Brain microvascular endothelial cell (primary cell): ENCODE measurements at regions not wholly inside any gene's neighbourhood (a gene's known extent, or its start where the extent isn't known, plus 50 kb on each side); places are given as distances from the start of the nearest gene placed in this dataset.

Experiments
- DNase-seq: peaks from one replicate; pipeline ENCODE4 v3.0.0-alpha.2; 2020
- H3K27ac ChIP-seq: fragments of 250-450 bp; sonication (Bioruptor Pico); 2 replicates; pipeline ENCODE4 v1.5.1; 2020; ENCODE audit warnings: mild to moderate bottlenecking, moderate library complexity
- H3K27me3 ChIP-seq: fragments of 250-450 bp; sonication (Bioruptor Pico); replicated peaks from 2 replicates; pipeline ENCODE4 v1.5.1; 2020; ENCODE audit warnings: mild to moderate bottlenecking
- H3K36me3 ChIP-seq: fragments of 250-450 bp; sonication (Bioruptor Pico); replicated peaks from 2 replicates; pipeline ENCODE4 v1.5.1; 2020; ENCODE audit warnings: mild to moderate bottlenecking
- H3K4me3 ChIP-seq: 2 replicates; pipeline ENCODE4 v1.5.1; 2011; ENCODE audit warnings: low read depth, mild to moderate bottlenecking, control low read depth, low read length, moderate library complexity
- CTCF ChIP-seq: IDR thresholded peaks from 2 replicates; pipeline ENCODE4 v1.5.1; 2011; ENCODE audit warnings: low read depth, mild to moderate bottlenecking, moderate library complexity, low read length, control low read depth, inconsistent platforms; ENCODE audit errors: missing control alignments
- in situ Hi-C: cut with HindIII; loops from 2 replicates; pipeline ENCODE4 v1.10.0; 2017; ENCODE audit warnings: low sequenced_read_pairs, low pct_ligation_motif_present

- Histone ChIP-seq H3K4me3 (no peak overlapping the region), H3K36me3 (no peaks in the 10 kb centered on the region), H3K27me3 (no peaks in the 10 kb centered on the region), H3K27ac (no peak overlapping the region)
- peak; percentile 45 for DNase-seq
- no peak for TF ChIP-seq CTCF
- in situ Hi-C loops = no loop called here
These were observed 144.6 kb upstream of the MMADHC start for GRCh38 chr2:149732001-149732685.

- in situ Hi-C loops = no loop called here
- Histone ChIP-seq H3K36me3 (no peaks in the 10 kb centered on the region), H3K27me3 (no peaks in the 10 kb centered on the region), H3K27ac (no peak overlapping the region), H3K4me3 (no peak overlapping the region)
- no peak for TF ChIP-seq CTCF
- DNase-seq = no peak
These were observed 143.5 kb upstream of the MMADHC start for GRCh38 chr2:149731079-149731478.

- H3K27ac ChIP-seq = no peak overlapping the region
- no peaks in the 10 kb centered on the region for H3K27me3 ChIP-seq
- no peak for DNase-seq
- TF ChIP-seq CTCF = no peak
- H3K4me3 ChIP-seq = no peak overlapping the region
- no peaks in the 10 kb centered on the region for H3K36me3 ChIP-seq
- in situ Hi-C loops = no loop called here
These were observed 142.0 kb upstream of the MMADHC start for GRCh38 chr2:149729586-149729985.

GRCh38 chr2:149727927-149728326, 140.4 kb upstream of the MMADHC start:
- in situ Hi-C loops = no loop called here
- no peak for DNase-seq
- no peaks in the 10 kb centered on the region for H3K27me3 ChIP-seq
- TF ChIP-seq CTCF = no peak
- H3K27ac ChIP-seq = no peak overlapping the region
- H3K36me3 ChIP-seq = no peaks in the 10 kb centered on the region
- no peak overlapping the region for H3K4me3 ChIP-seq

GRCh38 chr2:149725234-149725633, 137.7 kb upstream of the MMADHC start:
- H3K4me3 ChIP-seq = no peak overlapping the region
- H3K27ac ChIP-seq = no peak overlapping the region
- TF ChIP-seq CTCF = no peak
- H3K27me3 ChIP-seq = no peaks in the 10 kb centered on the region
- no peak for DNase-seq
- H3K36me3 ChIP-seq = no peaks in the 10 kb centered on the region
- in situ Hi-C loops = no loop called here

GRCh38 chr2:149724091-149724490, 136.5 kb upstream of the MMADHC start:
- TF ChIP-seq CTCF = no peak
- Histone ChIP-seq H3K36me3 (no peaks in the 10 kb centered on the region), H3K4me3 (no peak overlapping the region), H3K27ac (no peak overlapping the region), H3K27me3 (no peaks in the 10 kb centered on the region)
- in situ Hi-C loops = no loop called here
- DNase-seq = no peak
